HepG2 (cell line): ENCODE measurements at regions not wholly inside any gene's neighbourhood (a gene's known extent, or its start where the extent isn't known, plus 50 kb on each side); places are given as distances from the start of the nearest gene placed in this dataset.
"Not testable (repeated sequence)": the region's sequence is repeated elsewhere in the genome, so short reads cannot be mapped to it uniquely, and the experiment has no call there.

Experiments used
- ATAC-seq: fragments of 200-7000 bp; cut with Tn5 transposase; 3 replicates; pipeline ENCODE4 v1.9.1; 2020; ENCODE audit warnings: mild to moderate bottlenecking, moderate library complexity
- BruUV-seq: library from RNA; stranded (reverse); fragments of 400-500 nt; replicated peaks from 2 replicates; lab custom pipeline; 2021; lab: Mats Ljungman, UMichigan
- CTCF ChIA-PET: fragments of 300-600 bp; formaldehyde crosslinking; extraction: SDS; loops from one replicate; lab custom pipeline; 2021; ENCODE audit warnings: low total read pairs, inconsistent platforms, low intra/inter-chr PET ratio; lab: Yijun Ruan, JAX
- POLR2A ChIA-PET: fragments of 350-600 bp; sonication (Branson Sonifier 250); formaldehyde crosslinking; loops from one replicate; lab custom pipeline; 2020; ENCODE audit warnings: antibody characterized with exemption, inconsistent platforms; lab: Yijun Ruan, JAX
- DNase-seq: peaks from one replicate; pipeline ENCODE4 v3.0.0-alpha.2; 2015; ENCODE audit warnings: low spot score
- FAIRE-seq: peaks from 3 replicates; lab custom pipeline; 2011; peaks lifted over from hg19 to GRCh38; lab: Jason Lieb, UNC
- H2AFZ ChIP-seq: one replicate; pipeline ENCODE4 v1.6.1; 2011; ENCODE audit warnings: low read length, inconsistent platforms
- H3K27ac ChIP-seq: fragments of 300-600 bp; 3 replicates; pipeline ENCODE4 v1.8.0; 2011; ENCODE audit warnings: mixed run types, mild to moderate bottlenecking, mixed read lengths, low read length, inconsistent platforms; ENCODE audit not compliant: insufficient read depth; ENCODE audit errors: extremely low read length
- H3K27me3 ChIP-seq, 2 experiments: fragments of 200-600 bp in 1 of 2; 2 replicates in 1 of 2; 3 replicates in 1 of 2; pipeline versions ENCODE4 v1.6.0 to v1.8.0; 2011; ENCODE audit warnings: low read length in 2 of 2, mild to moderate bottlenecking in 2 of 2, moderate library complexity in 2 of 2, inconsistent platforms in 1 of 2; ENCODE audit not compliant: insufficient read depth in 2 of 2, control insufficient read depth in 1 of 2
- H3K36me3 ChIP-seq, 2 experiments: fragments of 200-600 bp in 1 of 2; replicated peaks in 1 of 2; 2 replicates in 1 of 2; 3 replicates in 1 of 2; pipeline versions ENCODE4 v1.5.1 to v1.8.0; 2011; ENCODE audit warnings: low read length in 2 of 2, inconsistent platforms in 1 of 2; ENCODE audit not compliant: insufficient read depth in 2 of 2, control insufficient read depth in 1 of 2
- H3K4me1 ChIP-seq: 2 replicates; pipeline ENCODE4 v1.5.1; 2012; ENCODE audit warnings: low read length, inconsistent platforms; ENCODE audit not compliant: insufficient read depth
- H3K4me2 ChIP-seq: 2 replicates; pipeline ENCODE4 v1.6.0; 2011; ENCODE audit warnings: low read depth, low read length, inconsistent platforms
- H3K4me3 ChIP-seq, 3 experiments: fragments of 200-600 bp in 1 of 3; sonication (generic), shearing (Covaris generic) in 1 of 3; replicated peaks in 1 of 3; 2 replicates each; pipeline ENCODE4 v1.5.1; 2011 to 2016; ENCODE audit warnings: low read length in 3 of 3, inconsistent platforms in 2 of 3, low read depth in 2 of 3, mild to moderate bottlenecking in 2 of 3, control low read depth in 1 of 3, mixed read lengths in 1 of 3; ENCODE audit not compliant: insufficient read depth in 1 of 3
- H3K79me2 ChIP-seq: one replicate; pipeline ENCODE4 v1.6.1; 2011; ENCODE audit warnings: low read length, inconsistent platforms; ENCODE audit not compliant: insufficient read depth
- H3K9ac ChIP-seq: 2 replicates; pipeline ENCODE4 v1.6.0; 2011; ENCODE audit warnings: mild to moderate bottlenecking, low read depth, low read length, inconsistent platforms; ENCODE audit not compliant: insufficient read depth
- H3K9me3 ChIP-seq: 2 replicates; pipeline ENCODE4 v1.5.1; 2012; ENCODE audit warnings: mild to moderate bottlenecking, low read length
- H4K20me1 ChIP-seq: 2 replicates; pipeline ENCODE4 v1.6.0; 2011; ENCODE audit warnings: inconsistent platforms, mild to moderate bottlenecking, low read length, moderate library complexity; ENCODE audit not compliant: insufficient read depth
- ATF7-NPFF ChIP-seq: sonication (generic); formaldehyde crosslinking; IDR thresholded peaks from 2 replicates; pipeline ENCODE4 v1.8.1; 2023; ENCODE audit warnings: mild to moderate bottlenecking, low read depth, missing genetic modification reagents, moderate library complexity
- EHMT2 ChIP-seq: fragments of 200-600 bp; sonication (generic); IDR thresholded peaks from 2 replicates; pipeline ENCODE4 v1.7.0; 2017; ENCODE audit warnings: antibody characterized with exemption, low read depth, low read length, borderline replicate concordance
- FOXA3 ChIP-seq: IDR thresholded peaks from 2 replicates; pipeline ENCODE4 v1.6.1; 2016; ENCODE audit warnings: missing genetic modification reagents, missing compliant biosample characterization
- HOXA9 ChIP-seq: sonication (generic); formaldehyde crosslinking; IDR thresholded peaks from 2 replicates; pipeline ENCODE4 v1.8.1; 2022; ENCODE audit warnings: missing genetic modification reagents, mild to moderate bottlenecking, moderate library complexity, borderline replicate concordance
- NR2F2 ChIP-seq: IDR thresholded peaks from 2 replicates; pipeline ENCODE4 v1.6.1; 2012; ENCODE audit warnings: low read depth, inconsistent platforms, borderline replicate concordance
- NR2F6 ChIP-seq, 2 experiments: IDR thresholded peaks; 2 replicates each; pipeline ENCODE4 v1.6.1; 2016; ENCODE audit warnings: antibody characterized with exemption in 1 of 2, mild to moderate bottlenecking in 1 of 2
- RXRA ChIP-seq: sonication (generic); formaldehyde crosslinking; IDR thresholded peaks from 2 replicates; pipeline ENCODE4 v1.5.1; 2020; ENCODE audit warnings: missing genetic modification reagents
- SMC3 ChIP-seq: IDR thresholded peaks from 2 replicates; pipeline ENCODE4 v1.6.1; 2011; ENCODE audit warnings: low read length, improper control_type of control experiment
- SRF ChIP-seq: IDR thresholded peaks from 2 replicates; pipeline ENCODE4 v1.6.1; 2011; ENCODE audit warnings: mild to moderate bottlenecking, low read depth, low read length, moderate library complexity
- ZNF101 ChIP-seq: sonication (generic); formaldehyde crosslinking; IDR thresholded peaks from 2 replicates; pipeline ENCODE4 v1.4.0; 2020; ENCODE audit warnings: mild to moderate bottlenecking, low read depth, missing genetic modification reagents, borderline replicate concordance
- ZNF224 ChIP-seq: sonication (generic); formaldehyde crosslinking; IDR thresholded peaks from 2 replicates; pipeline ENCODE4 v1.5.0; 2020; ENCODE audit warnings: mild to moderate bottlenecking, missing genetic modification reagents
- ZNF597 ChIP-seq: sonication (generic); formaldehyde crosslinking; IDR thresholded peaks from 2 replicates; pipeline ENCODE4 v1.5.0; 2020; ENCODE audit warnings: missing genetic modification reagents
- ZNF598 ChIP-seq: sonication (generic); formaldehyde crosslinking; IDR thresholded peaks from 2 replicates; pipeline ENCODE4 v1.5.1; 2020; ENCODE audit warnings: mild to moderate bottlenecking, missing genetic modification reagents, borderline replicate concordance
- ZNF746 ChIP-seq: sonication (generic); formaldehyde crosslinking; IDR thresholded peaks from 2 replicates; pipeline ENCODE4 v1.8.0; 2022; ENCODE audit warnings: mild to moderate bottlenecking, missing genetic modification reagents
- WGBS: methylation state at CpG from one replicate; pipeline ENCODE4 v1.1.6; 2017; ENCODE audit warnings: low lambda C conversion rate; 5-methylcytosine and 5-hydroxymethylcytosine counted together
- in situ Hi-C: cut with HindIII; loops from 2 replicates; pipeline ENCODE4 v1.10.0; 2017; ENCODE audit warnings: low pct_unique_long_range_greater_than_20kb; ENCODE audit not compliant: extremely low pct_ligation_motif_present
- intact Hi-C: fragments of 100-400 bp; cut with micrococcal nuclease; formaldehyde crosslinking; loops from one replicate; pipeline ENCODE4 v1.10.0; 2022; ENCODE audit not compliant: unreplicated experiment

DNA sequence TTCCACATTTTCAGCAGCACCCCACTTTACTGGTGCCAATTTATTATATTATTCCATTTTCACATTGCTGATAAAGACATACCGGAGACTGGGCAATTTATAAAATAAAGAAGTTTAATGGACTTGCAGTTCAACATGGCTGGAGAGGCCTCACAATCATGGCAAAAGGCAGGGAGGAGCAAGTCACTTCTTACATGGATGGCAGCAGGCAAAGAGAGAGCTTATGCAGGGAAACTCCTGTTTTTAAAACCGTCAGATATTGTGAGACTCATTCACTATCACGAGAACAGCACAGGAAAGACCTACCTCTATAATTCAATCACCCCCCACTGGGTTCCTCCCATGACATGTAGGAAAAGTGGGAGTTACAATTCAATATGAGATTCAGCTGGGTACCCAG is 641.8 kb upstream of the MEF2C start:
- intact Hi-C loops (no loop called here), in situ Hi-C loops (no loop called here)
- BruUV-seq = no TSS peak
- Histone ChIP-seq H3K9me3 (peaks cover 54% of the 10 kb centered on the region), H3K27me3 (no peaks in the 10 kb centered on the region), H3K36me3 (no peaks in the 10 kb centered on the region), H3K4me1 (no peaks in the 10 kb centered on the region), H3K79me2 (no peaks in the 10 kb centered on the region), H3K4me2 (no peak overlapping the region), H4K20me1 (no peaks in the 10 kb centered on the region), H3K9ac (no peak overlapping the region), H2AFZ (no peak overlapping the region), H3K27ac (no peak overlapping the region), H3K4me3 (no peak overlapping the region)
- no peak for TF ChIP-seq RXRA (CRISPR knock-in tag)
- no peak for TF ChIP-seq SRF
- no peak for TF ChIP-seq NR2F6 (IDR thresholded peaks at IDR 0.05)
- no peak for TF ChIP-seq NR2F6 (CRISPR knock-in tag; IDR thresholded peaks at IDR 0.05)
- no peak for TF ChIP-seq ATF7-NPFF (CRISPR knock-in tag)
- TF ChIP-seq ZNF101 = no peak
- TF ChIP-seq NR2F2 = no peak
- TF ChIP-seq EHMT2 = no peak
- TF ChIP-seq SMC3 = no peak
- no peak for TF ChIP-seq ZNF598 (CRISPR knock-in tag)
- no peak for TF ChIP-seq FOXA3
- no peak for TF ChIP-seq ZNF597
- TF ChIP-seq HOXA9 = no peak
- no peak for TF ChIP-seq ZNF224 (CRISPR knock-in tag)
- no peak for TF ChIP-seq ZNF746 (CRISPR knock-in tag)
- POLR2A ChIA-PET = no interaction called here
- DNase-seq = no peak
- no peak for ATAC-seq
- FAIRE-seq = no peak
- WGBS = 6% methylated on average over 3 of the region's 3 CpGs
- CTCF ChIA-PET = no interaction called here

GRCh38 chr5:89523867-89524266 is 640.9 kb upstream of the MEF2C start:
- in situ Hi-C loops, FAIRE-seq, H3K27me3 ChIP-seq, H3K27ac ChIP-seq, H3K4me1 ChIP-seq, H3K9ac ChIP-seq, H3K36me3 ChIP-seq, H3K79me2 ChIP-seq, intact Hi-C loops, ATAC-seq, POLR2A ChIA-PET, BruUV-seq, DNase-seq, H3K4me2 ChIP-seq, H4K20me1 ChIP-seq, H2AFZ ChIP-seq, H3K4me3 ChIP-seq, CTCF ChIA-PET: not testable (repeated sequence)
- H3K9me3 ChIP-seq = peaks cover 55% of the 10 kb centered on the region
